ENCODE measurements at regions not wholly inside any gene's neighbourhood (a gene's known extent, or its start where the extent isn't known, plus 50 kb on each side); places are given as distances from the start of the nearest gene placed in this dataset.

- TF ChIP-seq POLR2AphosphoS5 (IDR thresholded peaks at IDR 0.05; ENCODE audit: low read depth) (no peak), GABPA (IDR thresholded peaks at IDR 0.05; ENCODE audit: low read depth) (no peak), REST (IDR thresholded peaks at IDR 0.05; ENCODE audit: insufficient replicate concordance, low read depth) (no peak), CTCF (IDR thresholded peaks at IDR 0.05; ENCODE audit: insufficient read depth, low read length) (no peak), SPI1 (IDR thresholded peaks at IDR 0.05; ENCODE audit: borderline replicate concordance, low read depth) (no peak)
- DNase-seq (ENCODE audit: low read depth in 1 of 2, low spot score in 1 of 2): no peak
- Histone ChIP-seq H3K27me3 (ENCODE audit: insufficient read depth, poor library complexity, severe bottlenecking) (no peaks in the 10 kb centered on the region), H3K27ac (replicated peaks) (no peak overlapping the region), H3K4me3 (replicated peaks; ENCODE audit: insufficient read depth, low read length) (no peak overlapping the region)
These were observed 251.9 kb downstream of the GLRX3 start for GRCh38 chr10:130387936-130388580.

GRCh38 chr10:130388746-130389145 lies 252.6 kb downstream of the GLRX3 start:
- Histone ChIP-seq H3K4me3 (replicated peaks; ENCODE audit: insufficient read depth, low read length) (no peak overlapping the region), H3K27ac (replicated peaks) (no peak overlapping the region), H3K27me3 (ENCODE audit: insufficient read depth, poor library complexity, severe bottlenecking) (no peaks in the 10 kb centered on the region)
- DNase-seq (ENCODE audit: low read depth in 1 of 2, low spot score in 1 of 2): no peak
- TF ChIP-seq POLR2AphosphoS5 (IDR thresholded peaks at IDR 0.05; ENCODE audit: low read depth) (no peak), REST (IDR thresholded peaks at IDR 0.05; ENCODE audit: insufficient replicate concordance, low read depth) (no peak), GABPA (IDR thresholded peaks at IDR 0.05; ENCODE audit: low read depth) (no peak), CTCF (IDR thresholded peaks at IDR 0.05; ENCODE audit: insufficient read depth, low read length) (no peak), SPI1 (IDR thresholded peaks at IDR 0.05; ENCODE audit: borderline replicate concordance, low read depth) (no peak)

GRCh38 chr10:130389906-130390305 lies 253.7 kb downstream of the GLRX3 start:
- H3K27me3 ChIP-seq (ENCODE audit: insufficient read depth, poor library complexity, severe bottlenecking): no peaks in the 10 kb centered on the region
- no peak for DNase-seq (ENCODE audit: low read depth in 1 of 2, low spot score in 1 of 2)

More at GRCh38 chr10:130389906-130390305, 253.7 kb downstream of the GLRX3 start:
- TF ChIP-seq SPI1 (IDR thresholded peaks at IDR 0.05; ENCODE audit: borderline replicate concordance, low read depth) (no peak), REST (IDR thresholded peaks at IDR 0.05; ENCODE audit: insufficient replicate concordance, low read depth) (no peak), GABPA (IDR thresholded peaks at IDR 0.05; ENCODE audit: low read depth) (no peak), POLR2AphosphoS5 (IDR thresholded peaks at IDR 0.05; ENCODE audit: low read depth) (no peak), CTCF (IDR thresholded peaks at IDR 0.05; ENCODE audit: insufficient read depth, low read length) (no peak)
- Histone ChIP-seq H3K4me3 (replicated peaks; ENCODE audit: insufficient read depth, low read length) (no peak overlapping the region), H3K27ac (replicated peaks) (no peak overlapping the region)
